Endothelial cell of umbilical vein (primary cell): ENCODE measurements at regions not wholly inside any gene's neighbourhood (a gene's known extent, or its start where the extent isn't known, plus 50 kb on each side); places are given as distances from the start of the nearest gene placed in this dataset.

Source experiments
- POLR2A ChIP-seq: IDR thresholded peaks from 2 replicates; pipeline ENCODE4 v1.6.1; 2012; ENCODE audit warnings: low read depth, mild to moderate bottlenecking, control low read depth, low read length
- POLR2AphosphoS5 ChIP-seq: IDR thresholded peaks from 2 replicates; pipeline ENCODE4 v1.6.1; 2012; ENCODE audit warnings: low read depth, mild to moderate bottlenecking, control low read depth, low read length, moderate library complexity; ENCODE audit not compliant: insufficient read depth
- TF ChIP-seq, protein P1 (sequence below): IDR thresholded peaks from 2 replicates; pipeline ENCODE4 v1.6.1; 2011; ENCODE audit not compliant: insufficient read depth, insufficient read length
- TF ChIP-seq, protein P2 (sequence below), 2 donors: IDR thresholded peaks; 1 replicate in 1 of 2; 2 replicates in 1 of 2; pipeline ENCODE4 v1.5.1; 2011; ENCODE audit warnings: low read length in 2 of 2, mild to moderate bottlenecking in 2 of 2, moderate library complexity in 2 of 2, control low read depth in 1 of 2, inconsistent platforms in 1 of 2, low read depth in 1 of 2; ENCODE audit not compliant: insufficient read depth in 1 of 2; ENCODE audit errors: extremely low read depth in 1 of 2

GRCh38 chr2:55986001-55986400 is 62.4 kb upstream of the EFEMP1 start:
- TF ChIP-seq, protein P1, sequence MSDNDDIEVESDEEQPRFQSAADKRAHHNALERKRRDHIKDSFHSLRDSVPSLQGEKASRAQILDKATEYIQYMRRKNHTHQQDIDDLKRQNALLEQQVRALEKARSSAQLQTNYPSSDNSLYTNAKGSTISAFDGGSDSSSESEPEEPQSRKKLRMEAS: no peak
- TF ChIP-seq, protein P2, sequence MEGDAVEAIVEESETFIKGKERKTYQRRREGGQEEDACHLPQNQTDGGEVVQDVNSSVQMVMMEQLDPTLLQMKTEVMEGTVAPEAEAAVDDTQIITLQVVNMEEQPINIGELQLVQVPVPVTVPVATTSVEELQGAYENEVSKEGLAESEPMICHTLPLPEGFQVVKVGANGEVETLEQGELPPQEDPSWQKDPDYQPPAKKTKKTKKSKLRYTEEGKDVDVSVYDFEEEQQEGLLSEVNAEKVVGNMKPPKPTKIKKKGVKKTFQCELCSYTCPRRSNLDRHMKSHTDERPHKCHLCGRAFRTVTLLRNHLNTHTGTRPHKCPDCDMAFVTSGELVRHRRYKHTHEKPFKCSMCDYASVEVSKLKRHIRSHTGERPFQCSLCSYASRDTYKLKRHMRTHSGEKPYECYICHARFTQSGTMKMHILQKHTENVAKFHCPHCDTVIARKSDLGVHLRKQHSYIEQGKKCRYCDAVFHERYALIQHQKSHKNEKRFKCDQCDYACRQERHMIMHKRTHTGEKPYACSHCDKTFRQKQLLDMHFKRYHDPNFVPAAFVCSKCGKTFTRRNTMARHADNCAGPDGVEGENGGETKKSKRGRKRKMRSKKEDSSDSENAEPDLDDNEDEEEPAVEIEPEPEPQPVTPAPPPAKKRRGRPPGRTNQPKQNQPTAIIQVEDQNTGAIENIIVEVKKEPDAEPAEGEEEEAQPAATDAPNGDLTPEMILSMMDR (IDR thresholded peaks at IDR 0.05; ENCODE audit: extremely low read depth in 1 of 2, insufficient read depth in 1 of 2, low read depth in 1 of 2, low read length in 2 of 2): no peak
- TF ChIP-seq POLR2AphosphoS5 (no peak), POLR2A (no peak)
